Parathyroid adenoma (tissue), 2 donors: ENCODE measurements at regions not wholly inside any gene's neighbourhood (a gene's known extent, or its start where the extent isn't known, plus 50 kb on each side); places are given as distances from the start of the nearest gene placed in this dataset.

Source experiments
- H2AFZ ChIP-seq: fragments of 300-600 bp; sonication (generic); one replicate; pipeline ENCODE4 v1.7.0; 2017; ENCODE audit warnings: antibody characterized with exemption, mild to moderate bottlenecking
- H3K27ac ChIP-seq: fragments of 300-600 bp; sonication (generic); one replicate; pipeline ENCODE4 v1.7.0; 2017
- H3K27me3 ChIP-seq: fragments of 300-600 bp; sonication (generic); one replicate; pipeline ENCODE4 v1.7.0; 2017; ENCODE audit warnings: low read length; ENCODE audit not compliant: control insufficient read depth, insufficient read depth
- H3K36me3 ChIP-seq: fragments of 300-600 bp; sonication (generic); one replicate; pipeline ENCODE4 v1.7.0; 2017; ENCODE audit warnings: low read length; ENCODE audit not compliant: control insufficient read depth, insufficient read depth
- H3K4me1 ChIP-seq: fragments of 300-600 bp; sonication (generic); one replicate; pipeline ENCODE4 v1.7.0; 2017; ENCODE audit warnings: control low read depth
- H3K4me2 ChIP-seq: fragments of 300-600 bp; sonication (generic); one replicate; pipeline ENCODE4 v1.7.0; 2017; ENCODE audit warnings: low read length
- H3K4me3 ChIP-seq: fragments of 300-600 bp; sonication (generic); one replicate; pipeline ENCODE4 v1.7.0; 2017; ENCODE audit warnings: low read depth, low read length
- H3K79me2 ChIP-seq: fragments of 300-600 bp; sonication (generic); one replicate; pipeline ENCODE4 v1.7.0; 2017; ENCODE audit warnings: control low read depth
- H3K9ac ChIP-seq: fragments of 300-600 bp; sonication (generic); one replicate; pipeline ENCODE4 v1.7.0; 2017; ENCODE audit warnings: mild to moderate bottlenecking
- H3K9me3 ChIP-seq: fragments of 300-600 bp; sonication (generic); one replicate; pipeline ENCODE4 v1.7.0; 2017; ENCODE audit warnings: low read length; ENCODE audit not compliant: control insufficient read depth
- TF ChIP-seq, protein P1 (sequence below): fragments of 300-600 bp; sonication (generic); IDR thresholded peaks from one replicate; pipeline ENCODE4 v1.7.0; 2017; ENCODE audit warnings: antibody characterized with exemption, mild to moderate bottlenecking
- donor health status: primary hyperparathyroidism.

DNA sequence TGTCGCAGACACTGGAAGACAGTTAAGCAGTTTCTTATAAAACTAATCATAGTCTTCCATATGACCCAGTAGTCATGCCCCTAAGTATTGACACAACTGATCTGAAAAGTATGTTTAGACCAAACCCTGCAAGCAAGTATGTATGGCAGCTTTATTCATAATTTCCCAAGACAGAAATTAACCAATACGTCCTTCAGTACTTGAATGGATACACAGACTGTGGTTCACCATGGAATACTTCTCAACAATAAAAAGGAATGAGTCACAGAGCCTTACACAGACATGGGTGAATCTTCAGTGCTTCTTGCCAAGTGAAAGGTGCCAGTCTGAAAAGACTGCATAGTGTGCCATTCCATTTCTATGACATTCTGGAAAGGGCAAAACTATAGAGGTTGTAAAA is 50.2 kb upstream of the AKR1E2 start:
- H3K36me3 ChIP-seq = no peaks in the 10 kb centered on the region
- no peaks in the 10 kb centered on the region for H3K79me2 ChIP-seq
- no peak overlapping the region for H3K27ac ChIP-seq
- TF ChIP-seq, protein P1, sequence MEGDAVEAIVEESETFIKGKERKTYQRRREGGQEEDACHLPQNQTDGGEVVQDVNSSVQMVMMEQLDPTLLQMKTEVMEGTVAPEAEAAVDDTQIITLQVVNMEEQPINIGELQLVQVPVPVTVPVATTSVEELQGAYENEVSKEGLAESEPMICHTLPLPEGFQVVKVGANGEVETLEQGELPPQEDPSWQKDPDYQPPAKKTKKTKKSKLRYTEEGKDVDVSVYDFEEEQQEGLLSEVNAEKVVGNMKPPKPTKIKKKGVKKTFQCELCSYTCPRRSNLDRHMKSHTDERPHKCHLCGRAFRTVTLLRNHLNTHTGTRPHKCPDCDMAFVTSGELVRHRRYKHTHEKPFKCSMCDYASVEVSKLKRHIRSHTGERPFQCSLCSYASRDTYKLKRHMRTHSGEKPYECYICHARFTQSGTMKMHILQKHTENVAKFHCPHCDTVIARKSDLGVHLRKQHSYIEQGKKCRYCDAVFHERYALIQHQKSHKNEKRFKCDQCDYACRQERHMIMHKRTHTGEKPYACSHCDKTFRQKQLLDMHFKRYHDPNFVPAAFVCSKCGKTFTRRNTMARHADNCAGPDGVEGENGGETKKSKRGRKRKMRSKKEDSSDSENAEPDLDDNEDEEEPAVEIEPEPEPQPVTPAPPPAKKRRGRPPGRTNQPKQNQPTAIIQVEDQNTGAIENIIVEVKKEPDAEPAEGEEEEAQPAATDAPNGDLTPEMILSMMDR = no peak
- H3K4me1 ChIP-seq = no peaks in the 10 kb centered on the region
- no peaks in the 10 kb centered on the region for H3K9me3 ChIP-seq
- H3K4me3 ChIP-seq = no peak overlapping the region
- H3K4me2 ChIP-seq = no peak overlapping the region
- H3K9ac ChIP-seq = no peak overlapping the region
- no peaks in the 10 kb centered on the region for H3K27me3 ChIP-seq
- no peak overlapping the region for H2AFZ ChIP-seq

DNA sequence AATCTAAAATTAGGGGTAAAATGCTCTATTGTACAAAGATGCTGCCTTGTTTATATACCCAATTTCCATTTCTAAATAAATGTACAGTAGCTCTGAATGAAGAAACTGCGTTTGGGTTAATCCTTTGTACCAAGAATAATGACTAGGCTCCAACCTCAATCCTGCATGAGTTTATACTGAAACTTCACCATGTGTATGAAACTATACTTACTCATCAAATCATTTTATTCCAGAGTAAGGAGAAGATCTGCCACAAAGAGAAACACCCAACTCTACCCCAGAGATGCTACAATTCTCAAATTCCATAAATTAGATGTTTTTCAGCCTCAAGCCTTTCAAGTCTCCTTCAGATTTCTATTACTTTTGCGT is 53.8 kb upstream of the AKR1E2 start:
- no peaks in the 10 kb centered on the region for H3K9me3 ChIP-seq
- no peak overlapping the region for H3K4me2 ChIP-seq
- no peaks in the 10 kb centered on the region for H3K36me3 ChIP-seq
- no peaks in the 10 kb centered on the region for H3K27me3 ChIP-seq
- H3K4me3 ChIP-seq = no peak overlapping the region
- H3K27ac ChIP-seq = no peak overlapping the region
- H3K79me2 ChIP-seq = no peaks in the 10 kb centered on the region
- no peaks in the 10 kb centered on the region for H3K4me1 ChIP-seq
- no peak overlapping the region for H2AFZ ChIP-seq
- H3K9ac ChIP-seq = no peak overlapping the region
- TF ChIP-seq, protein P1 = no peak

DNA sequence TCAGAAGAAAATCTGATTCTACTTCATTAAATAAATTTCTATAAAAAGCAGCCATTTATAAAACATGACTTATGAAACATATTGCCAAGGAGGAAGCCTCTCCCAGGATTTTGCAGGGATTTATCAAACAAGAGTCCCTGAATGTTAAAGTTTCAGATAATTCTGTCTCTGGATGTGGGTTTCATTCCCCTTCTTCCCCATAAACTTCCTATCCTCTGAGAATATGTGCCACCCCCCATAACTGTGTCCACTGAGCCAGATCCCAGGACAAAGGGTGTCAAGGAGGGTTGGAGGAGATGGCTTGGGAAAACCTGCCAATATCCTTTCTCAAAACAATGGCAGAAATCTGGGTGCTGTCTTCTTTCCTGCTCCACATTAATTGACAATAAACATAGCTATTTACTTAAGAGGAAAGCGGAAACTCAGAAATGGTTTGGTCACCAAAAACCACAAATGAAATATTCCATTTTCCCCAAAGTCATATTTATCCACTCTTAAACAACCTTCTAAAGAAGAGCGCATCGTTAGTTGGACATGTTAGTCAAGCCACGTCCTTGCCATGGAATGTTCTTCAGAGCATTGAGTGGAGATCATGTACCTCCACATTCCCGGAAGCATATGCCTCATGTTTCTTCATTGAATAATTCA is 54.3 kb upstream of the AKR1E2 start:
- no peaks in the 10 kb centered on the region for H3K36me3 ChIP-seq
- H3K4me3 ChIP-seq = no peak overlapping the region
- no peak overlapping the region for H2AFZ ChIP-seq
- H3K4me1 ChIP-seq = no peaks in the 10 kb centered on the region
- H3K9me3 ChIP-seq = no peaks in the 10 kb centered on the region
- no peak overlapping the region for H3K9ac ChIP-seq
- H3K27me3 ChIP-seq = no peaks in the 10 kb centered on the region
- TF ChIP-seq, protein P1 = no peak
- H3K4me2 ChIP-seq = no peak overlapping the region
- no peaks in the 10 kb centered on the region for H3K79me2 ChIP-seq
- no peak overlapping the region for H3K27ac ChIP-seq

DNA sequence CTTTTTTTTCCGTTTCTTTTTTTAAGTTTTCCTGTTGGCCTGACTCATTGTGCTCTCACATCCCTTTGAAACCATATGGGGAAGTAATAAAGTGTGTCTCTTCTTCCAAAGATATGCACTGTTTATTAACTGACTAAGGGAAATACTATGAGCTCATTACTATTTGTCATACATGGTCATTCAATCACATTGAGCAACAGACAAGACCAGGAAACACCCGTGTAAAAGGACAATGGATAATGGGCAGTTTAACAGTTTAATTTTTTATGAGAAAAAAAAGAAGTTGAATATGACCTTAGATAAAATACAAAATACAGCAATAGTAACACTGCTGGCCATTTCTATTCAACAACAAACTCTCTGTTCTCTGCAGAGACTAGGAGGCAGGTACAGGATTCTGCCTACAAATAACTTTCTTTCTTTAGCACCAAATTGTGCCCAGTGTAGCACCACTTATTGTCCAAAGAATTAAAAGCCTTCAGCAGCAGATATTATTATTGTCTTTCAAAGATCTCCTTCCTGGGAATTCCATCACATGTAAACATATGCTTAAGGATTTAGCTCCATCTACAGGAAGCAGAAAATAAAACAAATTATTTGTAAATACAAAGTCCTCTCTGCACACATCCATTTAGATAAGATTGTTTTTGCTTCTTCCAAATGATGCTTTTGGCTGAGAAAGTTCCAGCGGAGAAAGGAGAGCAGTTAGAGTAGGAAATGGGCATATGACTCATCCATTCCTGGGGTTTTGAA is 55.0 kb upstream of the AKR1E2 start:
- Histone ChIP-seq H3K9ac (no peak overlapping the region), H3K4me1 (no peaks in the 10 kb centered on the region), H3K9me3 (no peaks in the 10 kb centered on the region), H3K79me2 (no peaks in the 10 kb centered on the region), H3K4me3 (no peak overlapping the region), H2AFZ (no peak overlapping the region), H3K27ac (no peak overlapping the region), H3K4me2 (no peak overlapping the region), H3K36me3 (no peaks in the 10 kb centered on the region), H3K27me3 (no peaks in the 10 kb centered on the region)
- TF ChIP-seq, protein P1 = peak; percentile 17

DNA sequence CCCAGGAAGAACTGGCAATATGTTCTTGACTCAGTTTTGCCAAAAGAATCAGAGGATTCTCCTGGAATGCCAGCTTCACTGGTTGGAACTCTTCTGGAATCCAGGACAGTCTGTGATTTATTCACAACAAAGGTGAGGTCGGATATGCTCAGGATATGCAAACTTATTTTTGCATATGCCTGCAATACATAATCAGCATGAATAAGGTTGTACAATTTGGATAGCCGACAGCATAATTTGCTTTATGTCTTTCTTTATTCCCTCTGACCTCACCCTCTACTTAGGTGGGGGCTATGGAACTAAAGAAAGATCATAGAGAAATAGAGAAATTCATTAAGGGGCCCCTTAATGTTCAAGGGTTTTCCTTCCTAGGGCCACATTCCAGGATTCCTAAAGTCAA is 57.6 kb upstream of the AKR1E2 start:
- no peak overlapping the region for H2AFZ ChIP-seq
- no peaks in the 10 kb centered on the region for H3K79me2 ChIP-seq
- H3K27ac ChIP-seq = no peak overlapping the region

More for the DNA sequence above, 57.6 kb upstream of the AKR1E2 start:
- Histone ChIP-seq H3K27me3 (no peaks in the 10 kb centered on the region), H3K4me2 (no peak overlapping the region), H3K4me3 (no peak overlapping the region), H3K36me3 (no peaks in the 10 kb centered on the region), H3K9ac (no peak overlapping the region), H3K9me3 (no peaks in the 10 kb centered on the region), H3K4me1 (no peaks in the 10 kb centered on the region)
- TF ChIP-seq, protein P1 = no peak
